H9 (cell line): ENCODE measurements at regions not wholly inside any gene's neighbourhood (a gene's known extent, or its start where the extent isn't known, plus 50 kb on each side); places are given as distances from the start of the nearest gene placed in this dataset.

Source experiments
- DNase-seq: peaks from one replicate; pipeline ENCODE4 v3.0.0-alpha.2; 2017
- H2AFZ ChIP-seq: one replicate; pipeline ENCODE4 v1.6.1; 2013; ENCODE audit warnings: mild to moderate bottlenecking, low read length, control low read depth, moderate library complexity
- H2AK5ac ChIP-seq: 2 replicates; pipeline ENCODE4 v1.6.1; 2013; ENCODE audit warnings: low read length, control low read depth, mixed read lengths; ENCODE audit not compliant: insufficient read length
- H2BK120ac ChIP-seq: one replicate; pipeline ENCODE4 v1.6.1; 2013; ENCODE audit warnings: low read depth, mild to moderate bottlenecking, low read length, control low read depth, inconsistent platforms; ENCODE audit not compliant: poor library complexity, severe bottlenecking
- H2BK12ac ChIP-seq: 2 replicates; pipeline ENCODE4 v1.6.1; 2013; ENCODE audit warnings: low read length, control low read depth, mixed read lengths, low read depth; ENCODE audit not compliant: insufficient read length
- H2BK15ac ChIP-seq: 2 replicates; pipeline ENCODE4 v1.6.1; 2013; ENCODE audit warnings: low read depth, low read length, control low read depth
- H2BK20ac ChIP-seq: one replicate; pipeline ENCODE4 v1.6.1; 2013; ENCODE audit warnings: low read depth, mild to moderate bottlenecking, low read length, control low read depth, inconsistent platforms; ENCODE audit not compliant: poor library complexity, severe bottlenecking
- H2BK5ac ChIP-seq: 2 replicates; pipeline ENCODE4 v1.6.1; 2013; ENCODE audit warnings: low read length, control low read depth, mixed read lengths; ENCODE audit not compliant: insufficient read length
- H3K14ac ChIP-seq: 2 replicates; pipeline ENCODE4 v1.6.1; 2013; ENCODE audit warnings: low read length, control low read depth; ENCODE audit not compliant: insufficient read depth
- H3K18ac ChIP-seq: 2 replicates; pipeline ENCODE4 v1.6.1; 2013; ENCODE audit warnings: low read depth, mild to moderate bottlenecking, mixed read lengths, low read length, control low read depth; ENCODE audit not compliant: insufficient read length
- H3K23ac ChIP-seq: 2 replicates; pipeline ENCODE4 v1.6.1; 2013; ENCODE audit warnings: low read length, control low read depth, mixed read lengths, low read depth; ENCODE audit not compliant: insufficient read length
- H3K23me2 ChIP-seq: 2 replicates; pipeline ENCODE4 v1.6.1; 2013; ENCODE audit warnings: low read depth, mild to moderate bottlenecking, mixed read lengths, low read length, control low read depth; ENCODE audit not compliant: insufficient read length, poor library complexity, severe bottlenecking
- H3K27ac ChIP-seq: 2 replicates; pipeline ENCODE4 v1.5.1; 2013; ENCODE audit warnings: low read length, control low read depth, mixed read lengths, low read depth; ENCODE audit not compliant: insufficient read length
- H3K27me3 ChIP-seq: 2 replicates; pipeline ENCODE4 v1.6.1; 2013; ENCODE audit warnings: low read length, control low read depth, inconsistent platforms; ENCODE audit not compliant: insufficient read depth
- H3K4ac ChIP-seq: 2 replicates; pipeline ENCODE4 v1.6.1; 2013; ENCODE audit warnings: low read depth, mild to moderate bottlenecking, control low read depth, inconsistent platforms, low read length, moderate library complexity
- H3K4me1 ChIP-seq: 2 replicates; pipeline ENCODE4 v1.6.1; 2013; ENCODE audit warnings: low read length, control low read depth, inconsistent platforms; ENCODE audit not compliant: insufficient read depth
- H3K4me2 ChIP-seq: 2 replicates; pipeline ENCODE4 v1.6.1; 2013; ENCODE audit warnings: low read length, control low read depth, mixed read lengths; ENCODE audit not compliant: insufficient read length, insufficient read depth
- H3K56ac ChIP-seq: 2 replicates; pipeline ENCODE4 v1.6.1; 2013; ENCODE audit warnings: low read depth, mild to moderate bottlenecking, mixed read lengths, low read length, control low read depth; ENCODE audit not compliant: insufficient read length
- H3K79me1 ChIP-seq: 2 replicates; pipeline ENCODE4 v1.6.1; 2013; ENCODE audit warnings: low read depth, mild to moderate bottlenecking, moderate library complexity, low read length, control low read depth, inconsistent platforms; ENCODE audit not compliant: insufficient read depth, poor library complexity, severe bottlenecking
- H3K79me2 ChIP-seq: 2 replicates; pipeline ENCODE4 v1.6.1; 2013; ENCODE audit warnings: low read length, control low read depth, inconsistent platforms; ENCODE audit not compliant: insufficient read depth
- H3K9ac ChIP-seq: 2 replicates; pipeline ENCODE4 v1.6.1; 2013; ENCODE audit warnings: low read length, control low read depth, mixed read lengths; ENCODE audit not compliant: insufficient read length; ENCODE audit errors: extremely low read depth
- H3K9me3 ChIP-seq: one replicate; pipeline ENCODE4 v1.6.1; 2013; ENCODE audit warnings: low read depth, low read length, inconsistent platforms; ENCODE audit not compliant: control insufficient read depth
- H3T11ph ChIP-seq: one replicate; pipeline ENCODE4 v1.6.1; 2013; ENCODE audit warnings: mild to moderate bottlenecking, low read length, control low read depth, inconsistent platforms
- H4K20me1 ChIP-seq: one replicate; pipeline ENCODE4 v1.6.1; 2013; ENCODE audit not compliant: control insufficient read depth, insufficient read length, insufficient read depth
- H4K5ac ChIP-seq: 2 replicates; pipeline ENCODE4 v1.6.1; 2013; ENCODE audit warnings: low read depth, mild to moderate bottlenecking, mixed read lengths, low read length, control low read depth; ENCODE audit not compliant: insufficient read length
- H4K8ac ChIP-seq: replicated peaks from 2 replicates; pipeline ENCODE4 v1.6.1; 2013; ENCODE audit warnings: low read length, control low read depth, mixed read lengths, low read depth; ENCODE audit not compliant: insufficient read length
- H4K91ac ChIP-seq: 2 replicates; pipeline ENCODE4 v1.6.1; 2013; ENCODE audit warnings: low read depth, mild to moderate bottlenecking, moderate library complexity, mixed read lengths, low read length, control low read depth; ENCODE audit not compliant: insufficient read length
- H3K27ac Mint-ChIP-seq, 3 experiments: 2 replicates in 2 of 3; 3 replicates in 1 of 3; pipeline ENCODE4 v1.8.0; 2020 to 2021; ENCODE audit warnings: mixed read lengths in 3 of 3, mild to moderate bottlenecking in 1 of 3, moderate library complexity in 1 of 3
- H3K27me3 Mint-ChIP-seq: 2 replicates; pipeline ENCODE4 v1.8.0; 2021; ENCODE audit warnings: low read depth, mild to moderate bottlenecking, moderate library complexity, mixed read lengths
- H3K36me3 Mint-ChIP-seq, 3 experiments: 2 replicates in 2 of 3; 3 replicates in 1 of 3; pipeline ENCODE4 v1.8.0; 2020 to 2021; ENCODE audit warnings: low read depth in 3 of 3, mixed read lengths in 3 of 3; ENCODE audit not compliant: insufficient read depth in 1 of 3
- H3K4me1 Mint-ChIP-seq, 2 experiments: 2 replicates each; pipeline ENCODE4 v1.8.0; 2020; ENCODE audit warnings: mixed read lengths in 2 of 2
- H3K4me3 Mint-ChIP-seq, 2 experiments: 2 replicates in 1 of 2; 3 replicates in 1 of 2; pipeline ENCODE4 v1.8.0; 2020 to 2021; ENCODE audit warnings: mild to moderate bottlenecking in 2 of 2, mixed read lengths in 2 of 2, moderate library complexity in 1 of 2
- H3K9me3 Mint-ChIP-seq, 2 experiments: 2 replicates in 1 of 2; 3 replicates in 1 of 2; pipeline ENCODE4 v1.8.0; 2020; ENCODE audit warnings: mild to moderate bottlenecking in 2 of 2, mixed read lengths in 2 of 2, moderate library complexity in 1 of 2
- WGBS: extraction: QIAGEN DNeasy Blood & Tissue Kit; methylation state at CpG from one replicate; pipeline ENCODE4 v1.1.7; 2013; ENCODE audit warnings: missing lambda C conversion rate, low lambda C conversion rate, mixed read lengths; ENCODE audit not compliant: insufficient read length; ENCODE audit errors: extremely low coverage; 5-methylcytosine and 5-hydroxymethylcytosine counted together
- TF ChIP-seq, protein P1 (sequence below): fragments of 200-600 bp; sonication (generic); conservative IDR thresholded peaks from 3 replicates; pipeline ENCODE4 v1.8.0; 2021; ENCODE audit warnings: antibody characterized with exemption, mild to moderate bottlenecking

DNA sequence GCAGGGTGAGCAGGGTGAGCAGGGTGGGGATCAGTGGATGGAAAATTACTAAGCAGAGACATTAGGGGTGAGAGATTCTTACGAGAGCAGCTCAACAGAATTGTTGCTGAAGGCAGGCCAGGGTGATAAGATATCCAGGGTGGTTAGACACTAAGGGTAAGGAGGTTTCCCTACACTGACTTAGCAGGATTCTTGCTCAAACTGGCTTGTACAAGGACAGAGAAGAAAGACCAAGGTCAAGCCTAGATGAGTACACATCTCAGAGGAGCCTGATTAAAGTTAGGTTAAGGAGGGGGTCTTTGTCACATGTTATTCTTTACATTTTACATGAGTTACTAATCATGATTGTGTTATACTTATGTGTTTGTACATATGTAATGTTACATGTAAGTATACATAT is 262.8 kb upstream of the FANCL start:
- Histone ChIP-seq H3K27me3 (no peaks in the 10 kb centered on the region), H3K18ac (no peak overlapping the region), H4K20me1 (no peaks in the 10 kb centered on the region), H3K4me1 (peaks cover 10% of the 10 kb centered on the region), H3K9ac (no peak overlapping the region), H2BK120ac (no peak overlapping the region), H3K79me1 (no peaks in the 10 kb centered on the region), H3K9me3 (no peaks in the 10 kb centered on the region), H2BK5ac (no peak overlapping the region), H3K23me2 (no peaks in the 10 kb centered on the region), H4K5ac (no peak overlapping the region), H4K91ac (no peak overlapping the region), H3K56ac (no peak overlapping the region), H2BK20ac (no peak overlapping the region), H4K8ac (no peak overlapping the region), H2AK5ac (no peak overlapping the region), H3K79me2 (no peaks in the 10 kb centered on the region), H3K14ac (no peak overlapping the region), H2BK15ac (no peak overlapping the region), H2AFZ (no peak overlapping the region), H3K23ac (no peak overlapping the region), H3K27ac (no peak overlapping the region), H2BK12ac (no peak overlapping the region), H3T11ph (no peak overlapping the region), H3K4ac (no peak overlapping the region), H3K4me2 (no peak overlapping the region)
- Mint-ChIP-seq H3K36me3 (no peaks in the 10 kb centered on the region; a peak in 1 of 7 replicates), H3K27ac (peak overlapping the region in 2 of 3 experiments; percentile 1 to 10; a peak in 3 of 7 replicates), H3K9me3 (no peaks in the 10 kb centered on the region), H3K4me3 (no peak overlapping the region), H3K27me3 (no peaks in the 10 kb centered on the region), H3K4me1 (peaks cover 40% of the 10 kb centered on the region in 2 experiments)
- no CpG with 5 or more reads among the region's 1 CpG for WGBS
- DNase-seq: no peak
- TF ChIP-seq, protein P1, sequence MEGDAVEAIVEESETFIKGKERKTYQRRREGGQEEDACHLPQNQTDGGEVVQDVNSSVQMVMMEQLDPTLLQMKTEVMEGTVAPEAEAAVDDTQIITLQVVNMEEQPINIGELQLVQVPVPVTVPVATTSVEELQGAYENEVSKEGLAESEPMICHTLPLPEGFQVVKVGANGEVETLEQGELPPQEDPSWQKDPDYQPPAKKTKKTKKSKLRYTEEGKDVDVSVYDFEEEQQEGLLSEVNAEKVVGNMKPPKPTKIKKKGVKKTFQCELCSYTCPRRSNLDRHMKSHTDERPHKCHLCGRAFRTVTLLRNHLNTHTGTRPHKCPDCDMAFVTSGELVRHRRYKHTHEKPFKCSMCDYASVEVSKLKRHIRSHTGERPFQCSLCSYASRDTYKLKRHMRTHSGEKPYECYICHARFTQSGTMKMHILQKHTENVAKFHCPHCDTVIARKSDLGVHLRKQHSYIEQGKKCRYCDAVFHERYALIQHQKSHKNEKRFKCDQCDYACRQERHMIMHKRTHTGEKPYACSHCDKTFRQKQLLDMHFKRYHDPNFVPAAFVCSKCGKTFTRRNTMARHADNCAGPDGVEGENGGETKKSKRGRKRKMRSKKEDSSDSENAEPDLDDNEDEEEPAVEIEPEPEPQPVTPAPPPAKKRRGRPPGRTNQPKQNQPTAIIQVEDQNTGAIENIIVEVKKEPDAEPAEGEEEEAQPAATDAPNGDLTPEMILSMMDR: no peak
